Fibroblast of villous mesenchyme (primary cell): ENCODE measurements at regions not wholly inside any gene's neighbourhood (a gene's known extent, or its start where the extent isn't known, plus 50 kb on each side); places are given as distances from the start of the nearest gene placed in this dataset.
"Not testable (repeated sequence)": the region's sequence is repeated elsewhere in the genome, so short reads cannot be mapped to it uniquely, and the experiment has no call there.

ENCODE experiments used
- DNase-seq: peaks from one replicate; pipeline ENCODE4 v3.0.0-alpha.2; 2010; ENCODE audit warnings: low read depth
- H3K4me3 ChIP-seq: 2 replicates; pipeline ENCODE4 v1.5.1; 2011; ENCODE audit warnings: low read depth, mild to moderate bottlenecking, low read length
- CTCF ChIP-seq: IDR thresholded peaks from 2 replicates; pipeline ENCODE4 v1.5.1; 2012; ENCODE audit warnings: low read depth, mild to moderate bottlenecking, low read length; ENCODE audit not compliant: insufficient read depth

- TF ChIP-seq CTCF = no peak
- DNase-seq = no peak
- no peak overlapping the region for H3K4me3 ChIP-seq
Observed at GRCh38 chr2:65932571-65932970, 500.2 kb upstream of the SPRED2 start.

- no peak for DNase-seq
- H3K4me3 ChIP-seq = no peak overlapping the region
- TF ChIP-seq CTCF = no peak
Observed at GRCh38 chr2:65931056-65931455, 498.7 kb upstream of the SPRED2 start.

- no peak for DNase-seq
- no peak overlapping the region for H3K4me3 ChIP-seq
- no peak for TF ChIP-seq CTCF
Observed at GRCh38 chr2:65930259-65930658, 497.9 kb upstream of the SPRED2 start.

GRCh38 chr2:65929664-65930063 is 497.3 kb upstream of the SPRED2 start:
- H3K4me3 ChIP-seq, DNase-seq: not testable (repeated sequence)

- no peak for TF ChIP-seq CTCF
- DNase-seq = no peak
- no peak overlapping the region for H3K4me3 ChIP-seq
Observed at GRCh38 chr2:65922794-65923193, 490.4 kb upstream of the SPRED2 start.

GRCh38 chr2:65922030-65922429 is 489.6 kb upstream of the SPRED2 start:
- H3K4me3 ChIP-seq = no peak overlapping the region
- no peak for DNase-seq
- TF ChIP-seq CTCF = no peak

GRCh38 chr2:65921116-65921515 is 488.7 kb upstream of the SPRED2 start:
- no peak for DNase-seq
- TF ChIP-seq CTCF = no peak

More at GRCh38 chr2:65921116-65921515, 488.7 kb upstream of the SPRED2 start:
- no peak overlapping the region for H3K4me3 ChIP-seq
